Right lobe of liver (tissue), 6 donors: ENCODE measurements at regions not wholly inside any gene's neighbourhood (a gene's known extent, or its start where the extent isn't known, plus 50 kb on each side); places are given as distances from the start of the nearest gene placed in this dataset.

ENCODE experiments used
- ATAC-seq, 4 donors: fragments of 200-7000 bp; cut with Tn5 transposase; one replicate each; pipeline ENCODE4 v1.9.1; 2020; ENCODE audit warnings: mild to moderate bottlenecking in 4 of 4, moderate library complexity in 4 of 4
- DNase-seq, 3 donors: peaks; one replicate each; pipeline ENCODE4 v3.0.0-alpha.2; 2020
- H3K27ac ChIP-seq, 3 donors: fragments of 200-600 bp; one replicate each; pipeline ENCODE4 v1.8.0; 2022
- H3K27me3 ChIP-seq, 2 donors: fragments of 200-600 bp; one replicate each; pipeline ENCODE4 v1.8.0; 2022
- H3K36me3 ChIP-seq, 4 donors: fragments of 200-600 bp; sonication (generic) in 1 of 4; one replicate each; pipeline versions ENCODE4 v1.5.1 to v1.8.0; 2017 to 2022; ENCODE audit warnings: control low read depth in 1 of 4
- H3K4me1 ChIP-seq, 4 donors: fragments of 200-600 bp; sonication (generic) in 1 of 4; one replicate each; pipeline versions ENCODE4 v1.5.1 to v1.8.0; 2017 to 2022; ENCODE audit warnings: control low read depth in 1 of 4
- H3K4me3 ChIP-seq, 3 donors: fragments of 200-600 bp; one replicate each; pipeline ENCODE4 v1.8.0; 2022
- H3K9me3 ChIP-seq, 4 donors: fragments of 200-600 bp; sonication (generic) in 1 of 4; one replicate each; pipeline versions ENCODE4 v1.5.1 to v1.8.0; 2017 to 2022; ENCODE audit warnings: control low read depth in 1 of 4
- POLR2A ChIP-seq: fragments of 450-650 bp; IDR thresholded peaks from one replicate; pipeline ENCODE4 v1.6.1; 2017; ENCODE audit warnings: antibody characterized with exemption, mild to moderate bottlenecking
- WGBS: methylation state at CpG from one replicate; pipeline ENCODE4 v1.1.6; 2018; ENCODE audit warnings: low coverage, low lambda C conversion rate; ENCODE audit not compliant: insufficient coverage; ENCODE audit errors: missing lambda C conversion rate; 5-methylcytosine and 5-hydroxymethylcytosine counted together
- intact Hi-C, 2 donors: fragments of 100-400 bp; cut with DNase I; formaldehyde crosslinking; loops; one replicate each; pipeline versions ENCODE4 v1.11.2 to v1.14.1; 2022
- TF ChIP-seq, protein P1 (sequence below), 4 donors: fragments of 200-600 bp in 3 of 4; fragments of 450-650 bp in 1 of 4; IDR thresholded peaks; one replicate each; pipeline versions ENCODE4 v1.5.1 to v1.8.0; 2016 to 2022; ENCODE audit warnings: antibody characterized with exemption in 4 of 4, mild to moderate bottlenecking in 2 of 4
- donor health status: DM: no; HTN: yes; CAD: no.
- donor health status: DM: no; HTN: no; CAD: no.
- donor health status: DM: no; HTN: no; CAD: no.
- donor health status: DM: no; HTN: yes; CAD: no.
- donor health status: DM: no; HTN: yes; CAD: no.

DNA sequence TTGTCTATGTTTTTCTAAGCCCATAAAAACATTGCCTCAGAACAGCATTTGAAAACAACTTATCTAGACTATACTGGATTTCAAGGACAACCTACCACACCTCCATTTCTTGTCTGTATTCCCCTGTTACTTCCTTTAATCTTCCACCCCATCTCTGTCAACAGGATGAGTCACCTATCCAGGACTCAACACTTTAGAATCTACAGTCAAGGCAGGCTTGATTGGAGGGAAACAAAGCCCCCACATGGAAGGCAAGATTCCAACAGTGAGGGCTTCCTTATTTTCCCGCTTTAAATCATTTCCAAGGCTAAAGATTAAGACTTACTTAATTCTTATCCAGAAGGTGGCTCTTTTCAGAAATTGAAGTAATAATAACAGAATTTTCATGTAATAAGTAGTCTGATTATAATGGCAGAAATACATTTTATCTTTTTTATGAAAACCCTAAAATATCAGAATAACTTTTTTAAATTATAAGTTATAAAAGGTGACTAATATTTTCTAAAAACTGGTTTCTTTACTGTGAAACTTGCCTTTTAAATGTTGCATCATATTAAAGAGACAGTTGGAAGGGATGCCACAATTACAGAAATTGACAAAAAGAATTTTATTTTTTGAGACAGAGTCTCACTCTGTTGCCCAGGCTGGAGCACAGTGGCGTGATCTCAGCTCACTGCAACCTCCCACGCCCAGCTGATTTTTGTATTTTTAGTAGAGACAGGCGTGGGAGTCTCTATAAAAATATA is 138.7 kb upstream of the CCDC150 start:
- no peak overlapping the region for H3K27ac ChIP-seq
- no peaks in the 10 kb centered on the region for H3K4me1 ChIP-seq
- WGBS: 83% methylated on average over 4 of the region's 4 CpGs
- no peak overlapping the region for H3K4me3 ChIP-seq
- no peaks in the 10 kb centered on the region for H3K27me3 ChIP-seq
- intact Hi-C loops: no loop called here
- DNase-seq (no peak), ATAC-seq (no peak)
- no peaks in the 10 kb centered on the region for H3K36me3 ChIP-seq
- no peak for TF ChIP-seq POLR2A
- TF ChIP-seq, protein P1, sequence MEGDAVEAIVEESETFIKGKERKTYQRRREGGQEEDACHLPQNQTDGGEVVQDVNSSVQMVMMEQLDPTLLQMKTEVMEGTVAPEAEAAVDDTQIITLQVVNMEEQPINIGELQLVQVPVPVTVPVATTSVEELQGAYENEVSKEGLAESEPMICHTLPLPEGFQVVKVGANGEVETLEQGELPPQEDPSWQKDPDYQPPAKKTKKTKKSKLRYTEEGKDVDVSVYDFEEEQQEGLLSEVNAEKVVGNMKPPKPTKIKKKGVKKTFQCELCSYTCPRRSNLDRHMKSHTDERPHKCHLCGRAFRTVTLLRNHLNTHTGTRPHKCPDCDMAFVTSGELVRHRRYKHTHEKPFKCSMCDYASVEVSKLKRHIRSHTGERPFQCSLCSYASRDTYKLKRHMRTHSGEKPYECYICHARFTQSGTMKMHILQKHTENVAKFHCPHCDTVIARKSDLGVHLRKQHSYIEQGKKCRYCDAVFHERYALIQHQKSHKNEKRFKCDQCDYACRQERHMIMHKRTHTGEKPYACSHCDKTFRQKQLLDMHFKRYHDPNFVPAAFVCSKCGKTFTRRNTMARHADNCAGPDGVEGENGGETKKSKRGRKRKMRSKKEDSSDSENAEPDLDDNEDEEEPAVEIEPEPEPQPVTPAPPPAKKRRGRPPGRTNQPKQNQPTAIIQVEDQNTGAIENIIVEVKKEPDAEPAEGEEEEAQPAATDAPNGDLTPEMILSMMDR (IDR thresholded peaks at IDR 0.05): no peak
- no peaks in the 10 kb centered on the region for H3K9me3 ChIP-seq

DNA sequence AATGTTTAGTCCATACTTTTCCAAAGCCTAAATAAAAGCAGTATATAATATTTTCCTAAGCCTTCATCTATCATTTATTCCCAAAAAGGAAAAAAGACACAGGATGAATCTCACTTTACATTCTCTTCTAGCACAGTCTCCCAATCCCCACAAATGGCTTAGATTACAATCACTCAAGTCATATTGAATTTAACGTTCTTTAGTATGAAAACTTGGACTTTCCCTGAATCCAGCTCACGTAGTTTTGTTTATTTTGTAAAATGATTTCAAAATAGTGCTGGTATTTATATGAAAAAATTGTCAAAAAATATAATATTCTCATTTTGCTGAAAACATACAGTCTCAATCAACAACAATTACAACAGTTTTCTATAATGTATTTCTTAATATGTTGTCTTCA is 137.7 kb upstream of the CCDC150 start:
- TF ChIP-seq POLR2A: no peak
- TF ChIP-seq, protein P1 (IDR thresholded peaks at IDR 0.05): no peak
- ATAC-seq: no peak
- Histone ChIP-seq H3K4me3 (no peak overlapping the region), H3K27ac (no peak overlapping the region), H3K4me1 (no peaks in the 10 kb centered on the region), H3K36me3 (no peaks in the 10 kb centered on the region), H3K9me3 (no peaks in the 10 kb centered on the region), H3K27me3 (no peaks in the 10 kb centered on the region)
- intact Hi-C loops: no loop called here
- 48% methylated on average over 2 of the region's 2 CpGs for WGBS
- no peak for DNase-seq

DNA sequence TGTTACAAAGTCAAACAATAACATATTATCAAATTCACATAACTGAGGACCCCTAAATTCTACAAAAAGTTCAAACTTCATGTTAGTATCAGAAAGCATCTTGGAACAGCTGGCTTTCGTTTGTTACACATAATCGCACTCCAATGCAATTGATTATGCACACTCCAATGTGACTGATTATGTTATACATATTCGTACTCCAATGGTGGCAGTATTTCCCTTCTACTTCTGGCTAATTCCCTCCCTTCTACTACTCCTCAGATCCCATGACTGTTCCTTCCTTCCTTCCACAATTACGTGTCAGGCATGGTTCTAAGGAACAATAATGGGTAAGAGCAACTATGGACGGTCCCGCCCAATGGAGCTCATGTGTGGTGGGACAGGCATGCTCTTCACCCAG is 137.1 kb upstream of the CCDC150 start:
- H3K4me3 ChIP-seq: no peak overlapping the region
- no peak for ATAC-seq
- H3K27ac ChIP-seq: no peak overlapping the region
- no peaks in the 10 kb centered on the region for H3K9me3 ChIP-seq
- intact Hi-C loops: no loop called here
- TF ChIP-seq POLR2A: no peak
- TF ChIP-seq, protein P1 (IDR thresholded peaks at IDR 0.05): no peak
- H3K36me3 ChIP-seq: no peaks in the 10 kb centered on the region
- no peaks in the 10 kb centered on the region for H3K27me3 ChIP-seq
- whole genome bisulfite sequencing: 87% methylated on average over 6 of the region's 6 CpGs
- no peaks in the 10 kb centered on the region for H3K4me1 ChIP-seq
- no peak for DNase-seq

DNA sequence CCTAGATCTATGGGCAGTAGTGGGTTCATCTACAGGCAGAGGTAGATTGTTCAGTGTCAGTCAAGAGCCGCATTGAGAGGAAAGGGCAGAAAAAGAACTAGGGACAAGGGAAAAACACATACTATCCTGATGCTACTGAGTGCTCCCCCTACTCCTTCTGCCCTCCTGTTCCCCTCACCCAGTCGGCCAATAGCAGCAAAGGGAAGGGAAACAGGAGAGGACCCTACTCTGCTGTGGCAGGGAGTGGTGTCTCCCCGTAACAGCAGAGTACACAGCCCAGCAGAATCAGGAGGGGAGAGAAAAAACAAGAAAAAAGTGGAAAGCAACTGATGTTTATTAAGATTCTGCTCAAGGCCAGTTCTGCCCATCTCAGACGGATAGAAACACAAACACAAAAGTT is 136.1 kb upstream of the CCDC150 start:
- WGBS: 82% methylated on average over 3 of the region's 4 CpGs
- no peak overlapping the region for H3K27ac ChIP-seq
- no peaks in the 10 kb centered on the region for H3K4me1 ChIP-seq
- no peak for TF ChIP-seq POLR2A
- TF ChIP-seq, protein P1 (IDR thresholded peaks at IDR 0.05): no peak
- DNase-seq (no peak), ATAC-seq (no peak)
- H3K27me3 ChIP-seq: no peaks in the 10 kb centered on the region
- H3K4me3 ChIP-seq: no peak overlapping the region
- intact Hi-C loops: no loop called here
- no peaks in the 10 kb centered on the region for H3K9me3 ChIP-seq
- H3K36me3 ChIP-seq: no peaks in the 10 kb centered on the region

DNA sequence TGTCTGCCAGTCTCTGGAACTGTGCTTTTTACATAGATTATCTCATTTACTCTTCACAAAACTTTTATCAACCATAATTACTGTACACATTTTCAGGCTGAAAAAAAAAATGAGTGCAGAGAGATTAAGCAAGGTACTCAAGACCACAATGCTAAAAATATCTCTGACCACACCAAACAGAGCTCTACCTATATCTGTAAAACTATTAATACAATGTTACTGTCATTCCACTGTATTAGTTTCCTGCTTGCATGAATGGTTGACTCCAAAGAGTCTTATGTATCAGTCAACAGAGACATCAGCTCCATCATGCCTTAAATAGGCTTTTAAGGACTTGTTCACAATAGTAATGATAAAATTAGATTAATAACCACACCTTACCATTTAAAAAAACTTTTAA is 134.7 kb upstream of the CCDC150 start:
- intact Hi-C loops: no loop called here
- no peak for DNase-seq

More for the DNA sequence above, 134.7 kb upstream of the CCDC150 start:
- Histone ChIP-seq H3K4me3 (no peak overlapping the region), H3K9me3 (no peaks in the 10 kb centered on the region), H3K36me3 (no peaks in the 10 kb centered on the region), H3K4me1 (no peaks in the 10 kb centered on the region), H3K27me3 (no peaks in the 10 kb centered on the region), H3K27ac (no peak overlapping the region)
- no peak for TF ChIP-seq POLR2A
- TF ChIP-seq, protein P1 (IDR thresholded peaks at IDR 0.05): no peak
- ATAC-seq: no peak
